Activated naive CD8-positive, alpha-beta T cell treated with anti-CD3 and anti-CD28 coated beads for 36 hours (primary cell): ENCODE measurements at regions not wholly inside any gene's neighbourhood (a gene's known extent, or its start where the extent isn't known, plus 50 kb on each side); places are given as distances from the start of the nearest gene placed in this dataset.
"Not testable (repeated sequence)": the region's sequence is repeated elsewhere in the genome, so short reads cannot be mapped to it uniquely, and the experiment has no call there.

Experiments
- DNase-seq: peaks from one replicate; pipeline ENCODE4 v3.0.0; 2021
- H3K27ac Mint-ChIP-seq: one replicate; pipeline ENCODE4 v1.8.0; 2022; ENCODE audit warnings: mild to moderate bottlenecking, moderate library complexity, mixed read lengths
- H3K27me3 Mint-ChIP-seq: one replicate; pipeline ENCODE4 v1.8.0; 2022; ENCODE audit warnings: mild to moderate bottlenecking, mixed read lengths
- H3K36me3 Mint-ChIP-seq: one replicate; pipeline ENCODE4 v1.8.0; 2021; ENCODE audit warnings: mild to moderate bottlenecking, mixed read lengths
- H3K4me1 Mint-ChIP-seq: one replicate; pipeline ENCODE4 v1.8.0; 2021; ENCODE audit warnings: mixed read lengths
- H3K4me3 Mint-ChIP-seq: one replicate; pipeline ENCODE4 v1.8.0; 2022; ENCODE audit warnings: mild to moderate bottlenecking, moderate library complexity, mixed read lengths
- H3K9me3 Mint-ChIP-seq: one replicate; pipeline ENCODE4 v1.8.0; 2022; ENCODE audit warnings: mixed read lengths

DNA sequence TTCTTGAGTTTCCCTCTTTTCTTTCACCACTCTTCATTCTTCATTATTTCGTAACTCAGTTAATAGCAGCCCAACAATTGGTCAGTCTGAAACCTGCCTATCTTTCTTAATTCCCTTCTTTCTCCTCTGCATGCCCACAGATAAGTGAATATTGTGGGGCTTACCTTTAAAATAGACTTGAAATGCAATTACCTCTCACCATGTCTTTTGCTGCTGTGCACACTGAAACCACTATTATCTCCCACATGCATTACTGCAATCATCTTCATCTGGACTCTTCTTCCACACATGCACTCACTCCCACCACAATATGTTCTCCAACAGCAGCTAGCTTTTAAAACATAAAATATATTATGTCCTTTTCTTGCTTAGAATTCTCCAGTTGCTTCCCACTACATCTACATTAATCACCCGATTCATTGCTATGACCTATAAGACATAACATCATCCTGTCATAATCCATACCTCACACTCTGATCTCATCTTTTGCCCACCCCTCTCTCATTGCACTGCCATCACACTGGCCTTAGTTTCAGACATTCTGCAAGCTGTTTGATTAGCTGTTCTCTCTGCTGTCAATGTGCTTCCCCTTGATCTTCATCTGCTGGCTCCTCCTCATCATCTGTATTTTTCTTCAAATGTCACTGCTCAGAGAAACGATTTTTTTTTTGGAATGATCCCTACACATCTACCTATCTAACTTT lies 304.8 kb downstream of the PTPRC start:
- no peak overlapping the region for H3K27ac Mint-ChIP-seq
- H3K9me3 Mint-ChIP-seq: peaks cover 4% of the 10 kb centered on the region
- H3K27me3 Mint-ChIP-seq: no peaks in the 10 kb centered on the region
- H3K36me3 Mint-ChIP-seq: no peaks in the 10 kb centered on the region
- H3K4me3 Mint-ChIP-seq: no peak overlapping the region
- peaks cover 2% of the 10 kb centered on the region for H3K4me1 Mint-ChIP-seq
- no peak for DNase-seq

DNA sequence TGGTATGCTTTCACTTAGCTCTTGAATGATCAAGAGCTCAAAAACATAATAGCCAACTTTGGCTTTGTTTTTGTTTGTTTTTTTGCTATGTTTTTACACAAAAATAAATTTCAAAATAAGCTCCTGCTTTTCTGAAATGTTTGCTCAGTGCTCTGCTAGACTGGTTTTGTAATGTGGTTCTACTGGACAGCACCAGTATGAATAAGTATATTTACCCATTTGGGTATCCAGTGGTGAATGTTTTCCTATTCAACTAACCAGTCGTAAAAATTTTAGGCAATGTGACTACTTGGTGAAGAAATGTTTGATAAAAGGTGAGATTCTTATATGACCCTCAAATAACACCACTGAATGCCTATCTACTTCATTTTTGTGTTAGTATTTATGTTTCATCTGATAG lies 308.6 kb downstream of the PTPRC start:
- Mint-ChIP-seq H3K4me3 (no peak overlapping the region), H3K36me3 (no peaks in the 10 kb centered on the region), H3K9me3 (no peaks in the 10 kb centered on the region), H3K4me1 (no peaks in the 10 kb centered on the region), H3K27me3 (no peaks in the 10 kb centered on the region), H3K27ac (no peak overlapping the region)
- DNase-seq: no peak

GRCh38 chr1:198948895-198949659 lies 310.2 kb downstream of the PTPRC start:
- H3K27me3 Mint-ChIP-seq: no peaks in the 10 kb centered on the region
- no peaks in the 10 kb centered on the region for H3K4me1 Mint-ChIP-seq
- H3K36me3 Mint-ChIP-seq: no peaks in the 10 kb centered on the region
- no peak overlapping the region for H3K27ac Mint-ChIP-seq
- DNase-seq: no peak
- no peaks in the 10 kb centered on the region for H3K9me3 Mint-ChIP-seq
- no peak overlapping the region for H3K4me3 Mint-ChIP-seq

DNA sequence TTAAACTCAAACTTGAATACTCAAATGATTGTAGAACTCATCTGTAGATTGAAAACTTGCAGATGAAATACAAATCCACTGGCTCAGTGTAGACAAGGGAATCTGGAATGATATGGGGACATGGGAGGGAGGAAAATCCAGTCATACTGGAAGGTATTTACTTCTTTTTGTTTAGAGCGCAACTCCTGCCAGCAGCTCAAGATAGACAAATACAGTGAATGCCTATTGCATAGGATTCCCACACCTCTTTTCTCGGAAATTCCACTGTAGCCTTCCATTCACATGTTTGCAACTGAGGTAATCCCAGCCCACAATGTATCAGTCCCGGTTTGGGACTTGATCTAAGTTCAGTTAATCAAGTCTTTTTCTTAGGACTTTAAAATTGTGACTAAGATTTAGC lies 311.2 kb downstream of the PTPRC start:
- no peak overlapping the region for H3K27ac Mint-ChIP-seq
- no peaks in the 10 kb centered on the region for H3K36me3 Mint-ChIP-seq
- DNase-seq: no peak
- no peaks in the 10 kb centered on the region for H3K9me3 Mint-ChIP-seq
- no peaks in the 10 kb centered on the region for H3K27me3 Mint-ChIP-seq
- H3K4me3 Mint-ChIP-seq: no peak overlapping the region
- H3K4me1 Mint-ChIP-seq: no peaks in the 10 kb centered on the region

- DNase-seq: no peak
- peaks cover 1% of the 10 kb centered on the region for H3K9me3 Mint-ChIP-seq
- no peak overlapping the region for H3K4me3 Mint-ChIP-seq
- H3K4me1 Mint-ChIP-seq: peaks cover 10% of the 10 kb centered on the region
- H3K27ac Mint-ChIP-seq: no peak overlapping the region
- H3K36me3 Mint-ChIP-seq: no peaks in the 10 kb centered on the region
- H3K27me3 Mint-ChIP-seq: no peaks in the 10 kb centered on the region
Observed at GRCh38 chr1:198955085-198955484, 316.2 kb downstream of the PTPRC start.

DNA sequence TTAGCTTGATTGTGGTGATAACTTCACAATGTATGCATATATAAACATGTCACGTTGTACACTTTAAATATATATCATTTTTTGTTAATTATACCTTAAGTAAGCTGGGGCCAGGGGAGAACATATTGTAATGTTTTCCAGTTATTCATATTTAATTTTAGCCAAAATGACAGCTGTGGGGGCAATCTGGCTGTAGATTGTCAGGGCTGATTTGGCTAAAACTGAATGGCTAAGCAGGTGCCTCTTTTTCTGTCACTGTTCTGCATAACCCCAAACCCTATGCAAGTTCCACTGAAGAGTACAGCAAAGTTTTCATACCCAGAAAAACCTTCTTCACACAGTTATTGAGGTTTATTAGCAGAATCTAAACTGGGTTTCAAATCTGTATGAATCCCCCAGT lies 318.2 kb downstream of the PTPRC start:
- no peak for DNase-seq
- Mint-ChIP-seq H3K9me3 (peaks cover 1% of the 10 kb centered on the region), H3K27ac (no peak overlapping the region), H3K36me3 (peaks cover 1% of the 10 kb centered on the region), H3K4me3 (no peak overlapping the region), H3K27me3 (no peaks in the 10 kb centered on the region), H3K4me1 (peaks cover 10% of the 10 kb centered on the region)

DNA sequence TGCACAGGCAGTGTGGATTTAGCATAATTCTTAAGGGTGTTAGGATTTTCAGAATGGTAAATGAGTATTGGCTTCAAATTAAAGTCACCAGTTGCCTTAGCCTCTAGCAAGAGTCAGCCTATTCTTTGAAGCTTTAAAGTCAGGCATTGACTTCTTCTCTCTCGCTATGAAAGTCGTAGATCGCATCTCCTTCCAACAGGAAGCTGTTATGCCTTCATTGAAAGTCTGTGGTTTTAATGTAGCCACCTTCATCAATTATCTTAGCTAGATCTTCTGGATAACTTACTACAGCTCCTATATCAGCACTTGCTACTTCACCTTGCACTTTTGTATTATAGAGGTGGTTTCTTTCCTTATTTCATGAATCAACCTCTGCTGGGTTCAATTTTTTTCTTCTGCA lies 320.2 kb downstream of the PTPRC start:
- H3K9me3 Mint-ChIP-seq: peaks cover 11% of the 10 kb centered on the region
- H3K27me3 Mint-ChIP-seq: no peaks in the 10 kb centered on the region
- peaks cover 4% of the 10 kb centered on the region for H3K36me3 Mint-ChIP-seq
- no peak overlapping the region for H3K4me3 Mint-ChIP-seq
- no peak for DNase-seq
- peaks cover 22% of the 10 kb centered on the region for H3K4me1 Mint-ChIP-seq
- no peak overlapping the region for H3K27ac Mint-ChIP-seq

DNA sequence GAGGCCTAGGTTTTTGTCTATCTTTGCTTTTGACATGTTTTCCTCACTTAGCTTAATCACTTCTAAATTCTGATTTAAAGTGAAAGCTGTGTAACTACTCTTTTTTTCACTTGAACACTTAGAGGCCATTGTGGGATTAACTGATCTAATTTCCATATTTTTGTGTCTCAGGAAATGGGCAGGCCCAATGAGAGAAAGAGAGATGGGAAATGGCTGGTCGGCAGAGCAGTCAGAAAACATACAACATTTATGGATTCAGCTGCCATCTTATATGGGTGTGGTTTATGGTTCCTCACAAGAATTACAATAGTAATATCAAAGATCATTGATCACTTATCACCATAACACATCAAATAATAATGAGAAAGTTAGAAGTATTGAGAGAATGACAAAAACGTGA lies 320.8 kb downstream of the PTPRC start:
- Mint-ChIP-seq H3K36me3 (peaks cover 5% of the 10 kb centered on the region), H3K27ac (no peak overlapping the region), H3K4me3 (no peak overlapping the region), H3K9me3 (peaks cover 14% of the 10 kb centered on the region), H3K27me3 (no peaks in the 10 kb centered on the region), H3K4me1 (peaks cover 28% of the 10 kb centered on the region)
- DNase-seq: no peak

DNA sequence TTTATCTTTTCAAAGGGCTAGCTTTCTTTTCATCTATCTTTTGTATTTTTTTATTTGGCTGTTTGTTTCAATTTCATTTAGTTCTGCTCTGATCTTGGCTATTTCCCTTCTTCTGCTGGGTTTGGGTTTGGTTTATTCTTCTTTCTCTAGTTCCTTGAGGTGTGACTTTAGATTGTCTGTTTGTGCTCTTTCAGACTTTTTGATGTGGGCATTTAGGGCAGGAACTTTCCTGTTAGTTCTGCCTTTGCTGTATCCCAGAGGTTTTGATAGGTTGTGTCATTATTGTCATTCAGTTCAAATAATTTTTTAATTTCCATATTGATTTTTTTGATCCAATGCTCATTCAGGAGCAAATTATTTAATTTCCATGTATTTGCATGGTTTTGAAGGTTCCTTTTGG lies 325.0 kb downstream of the PTPRC start:
- H3K4me3 Mint-ChIP-seq, DNase-seq, H3K27me3 Mint-ChIP-seq, H3K27ac Mint-ChIP-seq: not testable (repeated sequence)
- peaks cover 40% of the 10 kb centered on the region for H3K4me1 Mint-ChIP-seq
- H3K36me3 Mint-ChIP-seq: peaks cover 14% of the 10 kb centered on the region
- H3K9me3 Mint-ChIP-seq: peaks cover 27% of the 10 kb centered on the region

- Mint-ChIP-seq H3K36me3 (peaks cover 13% of the 10 kb centered on the region), H3K4me1 (peaks cover 33% of the 10 kb centered on the region), H3K27me3 (no peaks in the 10 kb centered on the region), H3K27ac (no peak overlapping the region), H3K9me3 (peaks cover 27% of the 10 kb centered on the region), H3K4me3 (no peak overlapping the region)
- DNase-seq: no peak
Observed at GRCh38 chr1:198966519-198966918, 327.7 kb downstream of the PTPRC start.

GRCh38 chr1:198967566-198967965 lies 328.7 kb downstream of the PTPRC start:
- H3K27ac Mint-ChIP-seq: peak overlapping the region; percentile 49
- DNase-seq: no peak
- peaks cover 13% of the 10 kb centered on the region for H3K36me3 Mint-ChIP-seq
- no peaks in the 10 kb centered on the region for H3K27me3 Mint-ChIP-seq
- no peak overlapping the region for H3K4me3 Mint-ChIP-seq
- H3K4me1 Mint-ChIP-seq: peaks cover 33% of the 10 kb centered on the region
- peaks cover 25% of the 10 kb centered on the region for H3K9me3 Mint-ChIP-seq

GRCh38 chr1:198968866-198969265 lies 330.0 kb downstream of the PTPRC start:
- no peak for DNase-seq
- H3K27me3 Mint-ChIP-seq: no peaks in the 10 kb centered on the region
- peaks cover 27% of the 10 kb centered on the region for H3K4me1 Mint-ChIP-seq
- no peak overlapping the region for H3K27ac Mint-ChIP-seq
- H3K9me3 Mint-ChIP-seq: peaks cover 18% of the 10 kb centered on the region
- peaks cover 11% of the 10 kb centered on the region for H3K36me3 Mint-ChIP-seq
- no peak overlapping the region for H3K4me3 Mint-ChIP-seq

DNA sequence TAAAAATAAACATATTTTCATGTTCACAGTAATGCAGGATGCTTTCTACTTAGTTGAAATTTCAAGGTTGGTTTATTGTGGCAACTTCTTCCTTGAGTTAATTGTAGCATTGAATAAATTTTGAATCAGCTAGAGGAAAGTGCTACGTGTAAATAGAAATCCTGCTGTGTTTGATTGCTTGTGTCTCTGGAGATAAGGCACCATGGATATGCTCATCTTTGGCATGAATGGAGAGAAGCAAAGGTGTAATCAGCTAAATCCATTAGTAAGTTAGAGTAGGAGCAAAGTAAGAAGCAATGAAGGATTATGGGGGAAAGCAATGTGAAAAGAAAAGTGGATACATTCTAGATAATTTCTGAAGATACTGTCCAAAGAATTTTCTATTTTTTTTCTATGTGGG lies 331.1 kb downstream of the PTPRC start:
- Mint-ChIP-seq H3K36me3 (peaks cover 7% of the 10 kb centered on the region), H3K9me3 (peaks cover 12% of the 10 kb centered on the region), H3K27ac (no peak overlapping the region), H3K27me3 (no peaks in the 10 kb centered on the region), H3K4me1 (peaks cover 20% of the 10 kb centered on the region), H3K4me3 (no peak overlapping the region)
- DNase-seq: no peak

GRCh38 chr1:198970916-198971315 lies 332.1 kb downstream of the PTPRC start:
- H3K27me3 Mint-ChIP-seq: no peaks in the 10 kb centered on the region
- peaks cover 23% of the 10 kb centered on the region for H3K4me1 Mint-ChIP-seq
- H3K36me3 Mint-ChIP-seq: peaks cover 2% of the 10 kb centered on the region

DNA sequence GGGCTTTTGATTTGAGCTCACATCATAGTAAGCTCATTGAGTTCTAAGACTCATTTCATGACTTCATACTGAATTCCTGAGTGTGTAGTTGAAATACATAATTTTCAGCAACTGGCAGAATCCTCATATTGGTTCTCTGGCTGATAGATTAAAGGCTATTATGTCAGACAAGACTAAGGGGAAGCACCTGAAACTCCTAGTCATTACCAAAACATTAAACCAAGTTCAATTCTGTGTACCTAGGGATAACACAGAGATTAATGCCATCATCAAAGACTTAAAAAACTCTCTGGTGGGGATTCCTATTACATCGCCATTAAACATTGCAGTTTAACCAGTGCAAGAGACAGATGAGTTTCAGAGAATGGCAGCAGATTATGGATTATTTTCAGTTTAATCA lies 339.1 kb downstream of the PTPRC start:
- DNase-seq: no peak
- Mint-ChIP-seq H3K4me3 (no peak overlapping the region), H3K27ac (peak overlapping the region; percentile 59), H3K36me3 (no peaks in the 10 kb centered on the region), H3K9me3 (no peaks in the 10 kb centered on the region), H3K4me1 (peaks cover 20% of the 10 kb centered on the region), H3K27me3 (no peaks in the 10 kb centered on the region)

More at GRCh38 chr1:198970916-198971315, 332.1 kb downstream of the PTPRC start:
- peaks cover 2% of the 10 kb centered on the region for H3K9me3 Mint-ChIP-seq
- H3K27ac Mint-ChIP-seq: no peak overlapping the region
- DNase-seq: no peak
- H3K4me3 Mint-ChIP-seq: no peak overlapping the region

DNA sequence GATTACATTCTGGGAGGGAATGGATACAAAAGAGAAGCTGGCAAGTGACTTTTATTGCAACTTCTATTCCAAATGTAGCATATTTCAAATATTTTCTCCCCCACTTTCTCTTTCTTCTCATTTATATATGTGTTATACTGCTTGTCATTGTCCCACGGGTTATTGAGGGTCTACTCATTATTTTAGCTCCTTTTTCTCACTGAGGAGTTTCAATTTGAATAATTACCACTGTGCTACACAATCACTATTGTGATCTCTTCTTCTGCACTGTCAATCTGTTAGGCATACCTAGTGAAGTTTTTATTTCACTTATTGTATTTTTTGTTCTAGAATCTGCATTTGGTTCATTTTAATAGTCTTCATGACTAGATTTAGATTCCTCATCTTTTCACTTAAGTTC lies 339.7 kb downstream of the PTPRC start:
- no peaks in the 10 kb centered on the region for H3K36me3 Mint-ChIP-seq
- peaks cover 17% of the 10 kb centered on the region for H3K4me1 Mint-ChIP-seq
- no peak overlapping the region for H3K4me3 Mint-ChIP-seq
- H3K27ac Mint-ChIP-seq: peak overlapping the region; percentile 59
- no peaks in the 10 kb centered on the region for H3K27me3 Mint-ChIP-seq
- no peaks in the 10 kb centered on the region for H3K9me3 Mint-ChIP-seq
- no peak for DNase-seq
